ENCODE measurements at regions not wholly inside any gene's neighbourhood (a gene's known extent, or its start where the extent isn't known, plus 50 kb on each side); places are given as distances from the start of the nearest gene placed in this dataset.
"Not testable (repeated sequence)": the region's sequence is repeated elsewhere in the genome, so short reads cannot be mapped to it uniquely, and the experiment has no call there.

GRCh38 chr12:111120578-111120977, 200.2 kb upstream of the MYL2 start:
- H3K4me1 ChIP-seq (ENCODE audit: low read depth, poor library complexity, severe bottlenecking): no peaks in the 10 kb centered on the region
- no peak overlapping the region for H3K4me3 ChIP-seq (IDR thresholded peaks at IDR 0.05; ENCODE audit: insufficient read depth, low read depth, low read length)
- no peak overlapping the region for H2AFZ ChIP-seq (ENCODE audit: low read depth)
- H3K79me2 ChIP-seq (ENCODE audit: insufficient read depth, low read depth): no peaks in the 10 kb centered on the region
- no peaks in the 10 kb centered on the region for H4K20me1 ChIP-seq (ENCODE audit: insufficient read depth)
- H3K27me3 ChIP-seq (ENCODE audit: insufficient read depth, low read depth): no peaks in the 10 kb centered on the region
- TF ChIP-seq CTCF (conservative IDR thresholded peaks at IDR 0.05; ENCODE audit: low read depth, low read length): no peak
- no peaks in the 10 kb centered on the region for H3K36me3 ChIP-seq (ENCODE audit: insufficient read depth)
- H3K27ac ChIP-seq: no peak overlapping the region
- H3K4me2 ChIP-seq: no peak overlapping the region
- H3K9ac ChIP-seq: no peak overlapping the region

GRCh38 chr12:111117017-111117416, 196.6 kb upstream of the MYL2 start:
- H3K27me3 ChIP-seq (ENCODE audit: insufficient read depth, low read depth): no peaks in the 10 kb centered on the region
- H3K36me3 ChIP-seq (ENCODE audit: insufficient read depth): no peaks in the 10 kb centered on the region
- H4K20me1 ChIP-seq (ENCODE audit: insufficient read depth): no peaks in the 10 kb centered on the region
- H3K4me2 ChIP-seq: no peak overlapping the region
- no peaks in the 10 kb centered on the region for H3K79me2 ChIP-seq (ENCODE audit: insufficient read depth, low read depth)
- H3K4me1 ChIP-seq (ENCODE audit: low read depth, poor library complexity, severe bottlenecking): no peaks in the 10 kb centered on the region
- no peak overlapping the region for H2AFZ ChIP-seq (ENCODE audit: low read depth)
- no peak overlapping the region for H3K4me3 ChIP-seq (IDR thresholded peaks at IDR 0.05; ENCODE audit: insufficient read depth, low read depth, low read length)
- H3K9ac ChIP-seq: no peak overlapping the region
- TF ChIP-seq CTCF (conservative IDR thresholded peaks at IDR 0.05; ENCODE audit: low read depth, low read length): no peak
- H3K27ac ChIP-seq: no peak overlapping the region

GRCh38 chr12:111113313-111113712, 192.9 kb upstream of the MYL2 start:
- H3K79me2 ChIP-seq (ENCODE audit: insufficient read depth, low read depth); H3K27me3 ChIP-seq (ENCODE audit: insufficient read depth, low read depth); H3K4me3 ChIP-seq (IDR thresholded peaks at IDR 0.05; ENCODE audit: insufficient read depth, low read depth, low read length); H3K27ac ChIP-seq; H3K4me2 ChIP-seq; H3K36me3 ChIP-seq (ENCODE audit: insufficient read depth); H2AFZ ChIP-seq (ENCODE audit: low read depth); H3K4me1 ChIP-seq (ENCODE audit: low read depth, poor library complexity, severe bottlenecking); H3K9ac ChIP-seq; H4K20me1 ChIP-seq (ENCODE audit: insufficient read depth): not testable (repeated sequence)

- no peaks in the 10 kb centered on the region for H3K4me1 ChIP-seq (ENCODE audit: low read depth, poor library complexity, severe bottlenecking)
- no peaks in the 10 kb centered on the region for H3K27me3 ChIP-seq (ENCODE audit: insufficient read depth, low read depth)
- no peak overlapping the region for H3K4me2 ChIP-seq
- no peaks in the 10 kb centered on the region for H3K79me2 ChIP-seq (ENCODE audit: insufficient read depth, low read depth)
- no peak overlapping the region for H3K9ac ChIP-seq
- H3K27ac ChIP-seq: no peak overlapping the region
- no peak overlapping the region for H3K4me3 ChIP-seq (IDR thresholded peaks at IDR 0.05; ENCODE audit: insufficient read depth, low read depth, low read length)
- H4K20me1 ChIP-seq (ENCODE audit: insufficient read depth): no peaks in the 10 kb centered on the region
- TF ChIP-seq CTCF (conservative IDR thresholded peaks at IDR 0.05; ENCODE audit: low read depth, low read length): no peak
- no peak overlapping the region for H2AFZ ChIP-seq (ENCODE audit: low read depth)
- H3K36me3 ChIP-seq (ENCODE audit: insufficient read depth): no peaks in the 10 kb centered on the region
Measured at GRCh38 chr12:111112311-111113098, 192.1 kb upstream of the MYL2 start.

GRCh38 chr12:111111681-111112080, 191.3 kb upstream of the MYL2 start:
- no peak overlapping the region for H2AFZ ChIP-seq (ENCODE audit: low read depth)
- H3K4me1 ChIP-seq (ENCODE audit: low read depth, poor library complexity, severe bottlenecking): no peaks in the 10 kb centered on the region
- no peaks in the 10 kb centered on the region for H4K20me1 ChIP-seq (ENCODE audit: insufficient read depth)
- H3K79me2 ChIP-seq (ENCODE audit: insufficient read depth, low read depth): no peaks in the 10 kb centered on the region
- no peak overlapping the region for H3K27ac ChIP-seq
- H3K4me2 ChIP-seq: no peak overlapping the region
- no peaks in the 10 kb centered on the region for H3K27me3 ChIP-seq (ENCODE audit: insufficient read depth, low read depth)
- no peak for TF ChIP-seq CTCF (conservative IDR thresholded peaks at IDR 0.05; ENCODE audit: low read depth, low read length)
- no peak overlapping the region for H3K4me3 ChIP-seq (IDR thresholded peaks at IDR 0.05; ENCODE audit: insufficient read depth, low read depth, low read length)
- H3K9ac ChIP-seq: no peak overlapping the region
- no peaks in the 10 kb centered on the region for H3K36me3 ChIP-seq (ENCODE audit: insufficient read depth)
